ENCODE measurements at regions not wholly inside any gene's neighbourhood (a gene's known extent, or its start where the extent isn't known, plus 50 kb on each side); places are given as distances from the start of the nearest gene placed in this dataset.

DNA sequence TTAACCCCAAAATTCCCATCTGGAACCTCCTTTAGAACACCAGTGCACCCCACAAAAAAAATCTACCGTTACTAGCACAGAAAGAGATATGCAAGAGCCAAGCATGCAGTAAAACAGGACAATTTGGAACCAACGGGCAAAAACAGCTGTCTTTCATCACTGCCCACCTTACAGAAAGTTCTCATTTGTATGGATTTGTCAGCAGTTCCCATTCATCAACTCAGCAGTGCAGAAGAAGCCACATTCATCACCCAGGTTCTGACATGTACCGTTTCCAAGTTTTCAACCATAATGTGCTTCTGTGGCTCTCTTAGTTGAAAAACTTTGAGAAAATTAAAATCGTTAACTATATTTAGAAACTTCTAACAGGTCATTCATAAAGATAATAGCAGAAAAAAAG lies 387.0 kb downstream of the RPS29 start:
- DNase-seq (ENCODE audit: low read depth), result no peak
- no peak overlapping the region for H3K4me3 ChIP-seq (ENCODE audit: low read depth, low read length)
- TF ChIP-seq, protein P1, sequence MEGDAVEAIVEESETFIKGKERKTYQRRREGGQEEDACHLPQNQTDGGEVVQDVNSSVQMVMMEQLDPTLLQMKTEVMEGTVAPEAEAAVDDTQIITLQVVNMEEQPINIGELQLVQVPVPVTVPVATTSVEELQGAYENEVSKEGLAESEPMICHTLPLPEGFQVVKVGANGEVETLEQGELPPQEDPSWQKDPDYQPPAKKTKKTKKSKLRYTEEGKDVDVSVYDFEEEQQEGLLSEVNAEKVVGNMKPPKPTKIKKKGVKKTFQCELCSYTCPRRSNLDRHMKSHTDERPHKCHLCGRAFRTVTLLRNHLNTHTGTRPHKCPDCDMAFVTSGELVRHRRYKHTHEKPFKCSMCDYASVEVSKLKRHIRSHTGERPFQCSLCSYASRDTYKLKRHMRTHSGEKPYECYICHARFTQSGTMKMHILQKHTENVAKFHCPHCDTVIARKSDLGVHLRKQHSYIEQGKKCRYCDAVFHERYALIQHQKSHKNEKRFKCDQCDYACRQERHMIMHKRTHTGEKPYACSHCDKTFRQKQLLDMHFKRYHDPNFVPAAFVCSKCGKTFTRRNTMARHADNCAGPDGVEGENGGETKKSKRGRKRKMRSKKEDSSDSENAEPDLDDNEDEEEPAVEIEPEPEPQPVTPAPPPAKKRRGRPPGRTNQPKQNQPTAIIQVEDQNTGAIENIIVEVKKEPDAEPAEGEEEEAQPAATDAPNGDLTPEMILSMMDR (IDR thresholded peaks at IDR 0.05; ENCODE audit: insufficient read depth, low read length), result no peak

DNA sequence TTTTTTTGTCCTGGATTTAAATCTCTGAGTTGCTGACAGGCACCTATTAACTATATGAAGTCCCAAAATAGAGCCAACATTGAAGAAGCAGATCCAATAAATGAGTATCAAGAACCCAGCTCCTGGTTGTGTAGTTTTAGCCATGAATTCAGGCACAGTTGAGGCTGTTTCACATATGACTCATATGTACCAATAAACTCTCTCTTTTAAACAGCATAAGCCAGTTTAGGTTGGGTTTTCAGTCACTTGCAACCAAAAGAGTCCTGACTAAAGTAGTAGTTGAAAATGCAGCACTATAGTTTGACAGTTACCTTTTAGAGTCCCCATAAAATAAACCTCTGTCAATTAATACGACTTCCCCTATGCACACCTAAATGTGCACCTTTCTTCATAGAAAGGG lies 389.9 kb downstream of the RPS29 start:
- TF ChIP-seq, protein P1 (IDR thresholded peaks at IDR 0.05; ENCODE audit: insufficient read depth, low read length), result no peak
- no peak overlapping the region for H3K4me3 ChIP-seq (ENCODE audit: low read depth, low read length)
- no peak for DNase-seq (ENCODE audit: low read depth)

- TF ChIP-seq, protein P1 (IDR thresholded peaks at IDR 0.05; ENCODE audit: insufficient read depth, low read length), result no peak
- no peak for DNase-seq (ENCODE audit: low read depth)
- no peak overlapping the region for H3K4me3 ChIP-seq (ENCODE audit: low read depth, low read length)
These were observed 392.1 kb downstream of the RPS29 start for GRCh38 chr14:49194067-49194466.

DNA sequence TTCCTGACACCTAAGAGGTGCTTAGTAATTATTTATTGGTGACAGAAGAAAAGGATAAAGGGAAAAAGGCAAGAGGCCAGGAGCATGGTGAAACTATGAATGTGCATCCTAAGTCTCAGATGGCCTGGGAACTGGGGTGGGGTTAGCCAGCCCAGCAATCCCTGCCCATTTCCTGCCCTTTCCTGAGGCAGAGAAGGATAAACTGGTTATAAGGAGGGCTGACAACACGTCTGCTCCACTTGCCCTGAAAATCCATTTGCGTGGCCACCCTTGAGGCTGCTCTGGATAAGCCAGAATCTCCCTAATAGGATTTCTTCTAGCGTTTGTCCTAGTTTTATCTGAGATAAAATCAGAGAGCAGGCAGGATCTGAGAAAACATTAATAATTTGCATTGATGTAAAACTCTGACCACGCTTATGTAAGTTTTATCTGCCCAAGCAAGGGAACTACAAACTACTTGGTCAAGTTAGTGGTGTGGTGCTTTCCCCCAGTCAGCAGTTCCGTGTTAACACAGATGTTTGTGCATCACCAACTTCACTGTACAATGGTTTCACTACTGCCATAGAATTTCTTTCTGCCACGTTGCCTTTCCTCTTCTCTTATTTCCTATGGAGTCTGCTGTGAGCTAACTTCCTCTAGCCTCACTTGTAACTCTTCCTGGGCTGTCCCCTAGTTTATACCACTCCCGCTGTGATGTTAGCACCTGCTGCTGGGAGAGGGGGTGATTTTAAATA lies 392.7 kb downstream of the RPS29 start:
- H3K4me3 ChIP-seq (ENCODE audit: low read depth, low read length), result no peak overlapping the region
- no peak for DNase-seq (ENCODE audit: low read depth)
- TF ChIP-seq, protein P1 (IDR thresholded peaks at IDR 0.05; ENCODE audit: insufficient read depth, low read length), result no peak

- TF ChIP-seq, protein P1 (IDR thresholded peaks at IDR 0.05; ENCODE audit: insufficient read depth, low read length), result no peak
- H3K4me3 ChIP-seq (ENCODE audit: low read depth, low read length), result no peak overlapping the region
- no peak for DNase-seq (ENCODE audit: low read depth)
These were observed 394.8 kb downstream of the RPS29 start for GRCh38 chr14:49191380-49191779.

DNA sequence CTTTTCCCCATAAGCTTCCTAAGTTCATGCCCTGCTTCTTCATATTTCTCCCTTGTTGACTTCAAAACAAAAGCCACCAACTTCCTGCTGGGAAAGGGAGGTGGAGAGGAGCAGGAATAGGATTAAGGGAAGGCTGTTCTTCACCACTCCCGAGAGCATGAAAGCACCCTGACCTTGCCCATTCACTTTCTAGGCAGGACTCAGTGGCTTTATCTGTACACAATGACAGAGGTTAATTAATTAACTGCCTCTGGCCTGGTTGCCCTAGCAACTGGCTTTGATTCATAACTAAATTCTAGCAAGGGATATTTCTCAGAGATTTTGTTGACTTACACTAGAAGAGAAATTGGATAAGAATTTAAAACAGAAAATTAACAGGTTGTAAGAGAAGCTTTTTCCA lies 396.8 kb downstream of the RPS29 start:
- no peak for DNase-seq (ENCODE audit: low read depth)
- no peak overlapping the region for H3K4me3 ChIP-seq (ENCODE audit: low read depth, low read length)
- TF ChIP-seq, protein P1 (IDR thresholded peaks at IDR 0.05; ENCODE audit: insufficient read depth, low read length), result no peak

DNA sequence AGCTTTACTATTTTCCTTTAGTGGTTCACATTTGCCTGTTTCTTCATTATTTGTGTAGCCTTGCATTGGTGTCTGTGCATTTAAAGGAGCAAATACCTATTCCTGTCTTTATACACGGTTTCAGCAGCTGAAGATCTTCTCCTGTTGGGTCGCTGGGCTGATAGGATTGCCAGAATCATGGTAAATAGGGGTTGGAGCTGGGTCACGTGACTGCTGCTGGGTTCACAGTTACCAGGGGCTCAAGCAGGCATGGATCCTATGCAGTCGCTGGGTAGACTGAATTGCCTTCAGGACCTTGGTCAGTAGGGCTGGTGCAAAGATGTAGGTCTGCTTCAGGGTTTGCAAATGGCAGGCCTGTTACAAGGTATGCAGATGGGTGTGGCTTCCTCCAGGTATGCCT lies 398.4 kb downstream of the RPS29 start:
- no peak overlapping the region for H3K4me3 ChIP-seq (ENCODE audit: low read depth, low read length)
- no peak for DNase-seq (ENCODE audit: low read depth)
- TF ChIP-seq, protein P1 (IDR thresholded peaks at IDR 0.05; ENCODE audit: insufficient read depth, low read length), result no peak

Measured in fibroblast of the aortic adventitia (primary cell).